CD14-positive monocyte (primary cell): ENCODE measurements at regions not wholly inside any gene's neighbourhood (a gene's known extent, or its start where the extent isn't known, plus 50 kb on each side); places are given as distances from the start of the nearest gene placed in this dataset.

Experiments used
- DNase-seq, 3 donors: peaks; one replicate each; pipeline ENCODE4 v3.0.0-alpha.2; 2011 to 2022
- H2AFZ ChIP-seq: 2 replicates; pipeline ENCODE4 v1.6.0; 2012; ENCODE audit warnings: mild to moderate bottlenecking, low read depth, low read length, inconsistent platforms; ENCODE audit not compliant: insufficient read depth, poor library complexity, severe bottlenecking
- H3K27ac ChIP-seq, 2 donors: 1 replicate in 1 of 2; 2 replicates in 1 of 2; pipeline ENCODE4 v1.5.1; 2012 to 2013; ENCODE audit warnings: low read length in 2 of 2, control low read depth in 1 of 2, inconsistent platforms in 1 of 2, low read depth in 1 of 2, mild to moderate bottlenecking in 1 of 2
- H3K27me3 ChIP-seq, 2 donors: one replicate each; pipeline versions ENCODE4 v1.6.0 to v1.6.1; 2011 to 2013; ENCODE audit warnings: low read length in 2 of 2; ENCODE audit not compliant: control insufficient read depth in 2 of 2, insufficient read depth in 2 of 2
- H3K36me3 ChIP-seq, 2 donors: replicated peaks in 1 of 2; 1 replicate in 1 of 2; 2 replicates in 1 of 2; pipeline versions ENCODE4 v1.5.1 to v1.6.1; 2012 to 2013; ENCODE audit warnings: low read length in 2 of 2, control low read depth in 1 of 2, inconsistent platforms in 1 of 2, mild to moderate bottlenecking in 1 of 2; ENCODE audit not compliant: insufficient read depth in 2 of 2, control insufficient read depth in 1 of 2
- H3K4me1 ChIP-seq, 2 donors: 1 replicate in 1 of 2; 2 replicates in 1 of 2; pipeline versions ENCODE4 v1.5.1 to v1.6.1; 2012 to 2013; ENCODE audit warnings: low read length in 2 of 2, control low read depth in 1 of 2, inconsistent platforms in 1 of 2, mild to moderate bottlenecking in 1 of 2, moderate library complexity in 1 of 2; ENCODE audit not compliant: insufficient read depth in 2 of 2, control insufficient read depth in 1 of 2
- H3K4me2 ChIP-seq: replicated peaks from 2 replicates; pipeline ENCODE3; 2012; ENCODE audit warnings: low read length, moderate library complexity, mild to moderate bottlenecking; ENCODE audit not compliant: poor library complexity, severe bottlenecking; ENCODE audit errors: extremely low read depth
- H3K4me3 ChIP-seq, 3 experiments: fragments of 200-600 bp in 1 of 3; sonication (generic) in 1 of 3; replicated peaks in 1 of 3; 1 replicate in 2 of 3; 2 replicates in 1 of 3; pipeline ENCODE4 v1.5.1; 2011 to 2013; ENCODE audit warnings: low read length in 3 of 3, mild to moderate bottlenecking in 3 of 3, control low read depth in 2 of 3, low read depth in 2 of 3, inconsistent platforms in 1 of 3, moderate library complexity in 1 of 3
- H3K79me2 ChIP-seq: 2 replicates; pipeline ENCODE4 v1.6.0; 2012; ENCODE audit warnings: mild to moderate bottlenecking, control low read depth, inconsistent platforms, low read length, moderate library complexity; ENCODE audit not compliant: insufficient read depth
- H3K9ac ChIP-seq: 2 replicates; pipeline ENCODE4 v1.6.0; 2017; ENCODE audit warnings: low read length, mild to moderate bottlenecking; ENCODE audit not compliant: insufficient read depth, poor library complexity, severe bottlenecking
- H3K9me3 ChIP-seq, 2 donors: replicated peaks in 1 of 2; 1 replicate in 1 of 2; 2 replicates in 1 of 2; pipeline versions ENCODE4 v1.5.1 to v1.6.1; 2012 to 2013; ENCODE audit warnings: low read length in 2 of 2, control low read depth in 1 of 2; ENCODE audit not compliant: control insufficient read depth in 1 of 2, insufficient read depth in 1 of 2
- H4K20me1 ChIP-seq: 2 replicates; pipeline ENCODE4 v1.6.0; 2012; ENCODE audit warnings: mild to moderate bottlenecking, low read length, control low read depth, moderate library complexity; ENCODE audit not compliant: insufficient read depth
- H3K27ac Mint-ChIP-seq, 7 donors: one replicate each; pipeline ENCODE4 v1.8.0; 2020; ENCODE audit warnings: mild to moderate bottlenecking in 7 of 7, mixed read lengths in 7 of 7, moderate library complexity in 6 of 7, inconsistent platforms in 2 of 7
- H3K27me3 Mint-ChIP-seq, 3 donors: one replicate each; pipeline ENCODE4 v1.8.0; 2021 to 2022; ENCODE audit warnings: low read depth in 3 of 3, mild to moderate bottlenecking in 3 of 3, mixed read lengths in 3 of 3, moderate library complexity in 3 of 3, inconsistent platforms in 1 of 3
- H3K36me3 Mint-ChIP-seq, 2 donors: one replicate each; pipeline ENCODE4 v1.8.0; 2020; ENCODE audit warnings: mixed read lengths in 2 of 2, inconsistent platforms in 1 of 2, mild to moderate bottlenecking in 1 of 2
- H3K4me1 Mint-ChIP-seq: one replicate; pipeline ENCODE4 v1.8.0; 2020; ENCODE audit warnings: mild to moderate bottlenecking, mixed read lengths
- H3K4me3 Mint-ChIP-seq, 2 donors: one replicate each; pipeline ENCODE4 v1.8.0; 2020; ENCODE audit warnings: mild to moderate bottlenecking in 2 of 2, mixed read lengths in 2 of 2, moderate library complexity in 1 of 2
- H3K9me3 Mint-ChIP-seq, 7 donors: one replicate each; pipeline ENCODE4 v1.8.0; 2020 to 2022; ENCODE audit warnings: mixed read lengths in 7 of 7, mild to moderate bottlenecking in 6 of 7, moderate library complexity in 6 of 7, inconsistent platforms in 2 of 7
- CTCF ChIP-seq: fragments of 200-600 bp; IDR thresholded peaks from one replicate; pipeline ENCODE4 v1.8.0; 2022; ENCODE audit warnings: antibody characterized with exemption, mild to moderate bottlenecking
- WGBS: methylation state at CpG from one replicate; pipeline ENCODE4 v1.1.5; 2013; ENCODE audit warnings: missing lambda C conversion rate; ENCODE audit not compliant: insufficient coverage; 5-methylcytosine and 5-hydroxymethylcytosine counted together
- intact Hi-C, 2 donors: fragments of 100-400 bp; cut with micrococcal nuclease; formaldehyde crosslinking; loops; one replicate each; pipeline versions ENCODE4 v1.15.0 to v1.15.1; 2023

GRCh38 chr7:132053871-132054270 lies 497.4 kb upstream of the PODXL start:
- TF ChIP-seq CTCF, result no peak
- Mint-ChIP-seq H3K9me3 (peaks cover 0 to 10% (median 3%) of the 10 kb centered on the region in 7 donors), H3K4me1 (no peaks in the 10 kb centered on the region), H3K27ac (no peak overlapping the region), H3K27me3 (peaks cover 2 to 6% (median 6%) of the 10 kb centered on the region in 3 donors), H3K4me3 (no peak overlapping the region), H3K36me3 (no peaks in the 10 kb centered on the region)
- 83% methylated on average over 1 of the region's 2 CpGs for WGBS
- DNase-seq, result no peak
- intact Hi-C loops, result no loop called here
- H3K79me2 ChIP-seq, result no peaks in the 10 kb centered on the region
- no peaks in the 10 kb centered on the region for H3K4me1 ChIP-seq
- H3K36me3 ChIP-seq, result no peaks in the 10 kb centered on the region
- no peak overlapping the region for H3K4me3 ChIP-seq
- H4K20me1 ChIP-seq, result no peaks in the 10 kb centered on the region
- no peak overlapping the region for H3K9ac ChIP-seq
- H3K4me2 ChIP-seq, result no peak overlapping the region
- H3K9me3 ChIP-seq, result peaks cover 0 to 3% of the 10 kb centered on the region in 2 donors
- no peak overlapping the region for H3K27ac ChIP-seq
- no peaks in the 10 kb centered on the region for H3K27me3 ChIP-seq
- H2AFZ ChIP-seq, result no peak overlapping the region

DNA sequence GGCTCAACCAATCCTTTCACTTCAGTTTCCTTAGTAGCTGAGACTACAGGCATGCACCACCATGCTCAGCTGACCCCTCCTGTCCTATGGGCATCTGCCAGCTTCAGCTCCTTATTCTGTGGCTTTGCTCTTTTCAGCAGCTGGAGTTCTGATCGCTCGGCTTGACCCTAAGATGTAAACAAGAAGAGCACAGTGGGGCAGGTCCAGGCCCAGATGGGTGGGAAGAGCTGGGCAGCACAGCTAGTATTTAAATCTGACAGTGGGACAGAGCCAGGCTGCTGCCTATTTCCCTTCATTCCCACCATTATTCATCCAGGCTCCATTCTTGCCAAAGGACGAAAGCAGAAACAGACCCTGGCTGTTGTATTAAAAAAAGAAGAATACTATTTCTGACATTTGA lies 494.9 kb upstream of the PODXL start:
- Histone ChIP-seq H3K27me3 (no peaks in the 10 kb centered on the region), H3K4me3 (no peak overlapping the region), H3K9me3 (no peaks in the 10 kb centered on the region), H3K79me2 (no peaks in the 10 kb centered on the region), H3K27ac (no peak overlapping the region), H3K36me3 (no peaks in the 10 kb centered on the region), H2AFZ (no peak overlapping the region), H3K4me2 (no peak overlapping the region), H3K4me1 (no peaks in the 10 kb centered on the region), H3K9ac (no peak overlapping the region), H4K20me1 (no peaks in the 10 kb centered on the region)
- no peaks in the 10 kb centered on the region for H3K9me3 Mint-ChIP-seq
- WGBS, result no CpG with 5 or more reads among the region's 3 CpGs
- no peak for TF ChIP-seq CTCF
- intact Hi-C loops, result no loop called here
- no peak for DNase-seq
- H3K4me3 Mint-ChIP-seq, result no peak overlapping the region
- no peaks in the 10 kb centered on the region for H3K36me3 Mint-ChIP-seq
- peaks cover 2 to 9% (median 6%) of the 10 kb centered on the region in 3 donors for H3K27me3 Mint-ChIP-seq
- H3K4me1 Mint-ChIP-seq, result no peaks in the 10 kb centered on the region
- H3K27ac Mint-ChIP-seq, result no peak overlapping the region
